Upper lobe of left lung (tissue), 4 donors: ENCODE measurements at regions not wholly inside any gene's neighbourhood (a gene's known extent, or its start where the extent isn't known, plus 50 kb on each side); places are given as distances from the start of the nearest gene placed in this dataset.

ENCODE experiments used
- CTCF ChIP-seq, 6 experiments: fragments of 450-650 bp in 4 of 6; fragments of 200-600 bp in 2 of 6; sonication (generic) in 2 of 6; IDR thresholded peaks; one replicate each; pipeline ENCODE4 v1.5.1; 2016 to 2019; ENCODE audit warnings: antibody characterized with exemption in 6 of 6
- EP300 ChIP-seq, 4 donors: sonication (generic); formaldehyde crosslinking; IDR thresholded peaks; one replicate each; pipeline ENCODE4 v1.5.1; 2017; ENCODE audit warnings: antibody characterized with exemption in 4 of 4, control low read depth in 2 of 4
- POLR2A ChIP-seq, 4 donors: fragments of 450-650 bp; IDR thresholded peaks; one replicate each; pipeline ENCODE4 v1.5.1; 2016 to 2017; ENCODE audit warnings: antibody characterized with exemption in 4 of 4, mild to moderate bottlenecking in 2 of 4
- POLR2AphosphoS5 ChIP-seq, 2 donors: sonication (generic); formaldehyde crosslinking; IDR thresholded peaks; one replicate each; pipeline ENCODE4 v1.5.1; 2017; ENCODE audit warnings: antibody characterized with exemption in 2 of 2

DNA sequence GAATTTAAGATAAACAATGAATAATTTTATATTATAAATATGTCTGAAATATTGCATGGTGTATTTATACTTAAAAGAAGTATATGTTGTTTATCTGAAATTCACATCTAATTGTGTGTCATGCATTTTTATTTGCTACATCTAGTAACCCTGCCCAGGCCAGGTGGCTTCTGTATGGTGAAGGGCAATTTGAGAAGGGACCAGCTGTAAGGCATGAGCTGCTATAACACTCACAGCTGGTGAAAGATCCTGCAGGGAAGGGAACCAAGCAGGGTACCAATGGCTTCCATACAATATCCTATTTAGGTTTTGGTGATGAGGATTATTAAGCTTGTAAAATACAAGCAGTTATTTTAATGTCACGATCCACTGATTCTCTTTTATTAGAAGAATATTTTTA, 921.8 kb upstream of the GJE1 start:
- TF ChIP-seq CTCF (IDR thresholded peaks at IDR 0.05) (no peak), POLR2AphosphoS5 (IDR thresholded peaks at IDR 0.05) (no peak), POLR2A (IDR thresholded peaks at IDR 0.05) (no peak), EP300 (IDR thresholded peaks at IDR 0.05) (no peak)
